22Rv1 (cell line): ENCODE measurements at regions not wholly inside any gene's neighbourhood (a gene's known extent, or its start where the extent isn't known, plus 50 kb on each side); places are given as distances from the start of the nearest gene placed in this dataset.

Experiments
- H3K27ac ChIP-seq: fragments of 450-650 bp; 2 replicates; pipeline ENCODE4 v1.5.1; 2017
- ZFX ChIP-seq: fragments of 450-650 bp; IDR thresholded peaks from 2 replicates; pipeline ENCODE4 v1.6.1; 2017; ENCODE audit warnings: antibody characterized with exemption, borderline replicate concordance
- TF ChIP-seq, protein P1 (sequence below): fragments of 450-650 bp; IDR thresholded peaks from 2 replicates; pipeline ENCODE4 v1.5.1; 2017; ENCODE audit warnings: mild to moderate bottlenecking

DNA sequence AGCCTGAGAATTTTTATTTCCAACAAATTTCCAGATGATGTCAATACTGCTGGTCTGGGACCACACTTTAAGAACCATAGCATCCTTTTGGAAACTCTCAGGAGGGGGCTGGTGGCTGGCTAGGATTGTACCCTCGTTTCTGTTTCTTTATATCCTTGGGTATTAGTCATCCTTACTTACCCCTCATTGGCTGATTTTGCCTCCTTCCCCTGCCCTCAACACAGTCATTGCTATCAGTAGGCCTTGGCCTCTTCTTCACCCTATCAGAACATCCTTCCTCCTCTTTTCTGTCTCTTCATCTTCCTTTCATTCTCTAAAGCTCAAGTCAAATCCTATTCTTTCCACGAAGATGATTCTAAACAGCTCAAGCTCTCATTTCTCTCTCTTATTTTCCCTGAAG lies 148.5 kb downstream of the ELOVL4 start:
- no peak for TF ChIP-seq ZFX
- TF ChIP-seq, protein P1, sequence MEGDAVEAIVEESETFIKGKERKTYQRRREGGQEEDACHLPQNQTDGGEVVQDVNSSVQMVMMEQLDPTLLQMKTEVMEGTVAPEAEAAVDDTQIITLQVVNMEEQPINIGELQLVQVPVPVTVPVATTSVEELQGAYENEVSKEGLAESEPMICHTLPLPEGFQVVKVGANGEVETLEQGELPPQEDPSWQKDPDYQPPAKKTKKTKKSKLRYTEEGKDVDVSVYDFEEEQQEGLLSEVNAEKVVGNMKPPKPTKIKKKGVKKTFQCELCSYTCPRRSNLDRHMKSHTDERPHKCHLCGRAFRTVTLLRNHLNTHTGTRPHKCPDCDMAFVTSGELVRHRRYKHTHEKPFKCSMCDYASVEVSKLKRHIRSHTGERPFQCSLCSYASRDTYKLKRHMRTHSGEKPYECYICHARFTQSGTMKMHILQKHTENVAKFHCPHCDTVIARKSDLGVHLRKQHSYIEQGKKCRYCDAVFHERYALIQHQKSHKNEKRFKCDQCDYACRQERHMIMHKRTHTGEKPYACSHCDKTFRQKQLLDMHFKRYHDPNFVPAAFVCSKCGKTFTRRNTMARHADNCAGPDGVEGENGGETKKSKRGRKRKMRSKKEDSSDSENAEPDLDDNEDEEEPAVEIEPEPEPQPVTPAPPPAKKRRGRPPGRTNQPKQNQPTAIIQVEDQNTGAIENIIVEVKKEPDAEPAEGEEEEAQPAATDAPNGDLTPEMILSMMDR, result no peak
- no peak overlapping the region for H3K27ac ChIP-seq

DNA sequence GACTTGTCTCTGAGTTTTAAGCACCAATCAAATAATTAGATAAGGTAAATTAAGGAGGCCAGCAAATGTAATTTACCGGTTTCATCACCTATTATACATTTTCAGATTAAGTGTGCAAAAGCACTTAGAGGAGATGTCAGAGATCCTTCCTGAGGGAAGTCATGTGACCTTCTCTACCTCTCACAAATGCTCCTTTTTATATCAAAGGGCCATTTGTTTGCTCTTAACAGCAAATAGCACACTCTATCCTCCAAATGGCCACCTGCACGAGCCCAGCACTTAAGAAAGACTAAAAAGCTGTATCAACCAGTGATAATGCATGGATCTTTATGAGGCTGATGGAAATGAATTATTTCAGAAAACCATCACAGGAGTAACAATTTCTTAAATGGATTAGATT lies 149.4 kb downstream of the ELOVL4 start:
- no peak for TF ChIP-seq ZFX
- TF ChIP-seq, protein P1, result no peak
- no peak overlapping the region for H3K27ac ChIP-seq

DNA sequence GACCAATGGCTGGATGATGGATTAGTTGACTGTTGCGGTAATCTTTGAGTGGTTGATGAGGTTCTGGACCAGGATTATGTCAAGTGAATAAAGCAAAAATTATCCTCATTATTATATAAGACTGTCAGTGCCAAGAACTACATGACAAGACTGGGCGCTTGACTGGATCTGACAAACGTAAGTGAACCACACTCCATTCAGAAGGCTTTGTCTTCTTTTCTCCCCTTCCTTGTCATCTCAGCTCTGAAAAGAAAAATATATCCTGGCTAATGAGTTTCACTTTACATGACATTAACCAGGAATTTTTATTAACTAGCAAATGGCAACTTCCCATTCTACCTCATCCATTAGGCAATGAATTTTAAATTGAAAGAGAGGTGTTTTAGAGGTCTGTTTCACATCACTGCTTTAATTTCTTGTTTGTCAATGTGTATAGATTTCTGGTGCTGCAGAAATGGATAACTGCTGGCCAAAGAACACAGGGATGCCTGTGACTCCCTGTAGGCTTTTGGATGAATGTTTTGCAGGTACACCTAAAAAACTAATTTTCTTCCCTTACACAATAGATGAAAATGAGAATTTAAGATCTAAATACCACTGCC lies 150.1 kb downstream of the ELOVL4 start:
- H3K27ac ChIP-seq, result no peak overlapping the region
- TF ChIP-seq, protein P1, result no peak
- TF ChIP-seq ZFX, result no peak

DNA sequence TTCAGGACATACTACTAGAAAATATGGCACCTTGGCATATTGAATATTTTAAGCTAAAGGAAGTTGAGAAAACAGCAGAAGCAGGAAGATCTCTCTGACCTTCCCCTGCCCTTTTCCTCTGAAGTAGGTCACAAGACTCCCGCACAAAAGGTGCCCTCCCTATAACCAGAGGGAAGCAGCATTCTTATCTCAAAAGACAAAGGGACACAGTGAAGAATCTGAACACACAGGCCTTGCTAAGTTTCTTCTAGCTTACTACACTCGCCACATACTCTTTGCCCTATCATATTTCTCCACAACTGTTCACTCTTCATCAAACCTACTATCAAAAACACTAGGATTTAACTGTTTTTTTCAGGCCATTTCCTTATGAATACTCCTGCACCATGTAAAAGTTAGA lies 151.2 kb downstream of the ELOVL4 start:
- TF ChIP-seq ZFX, result no peak
- TF ChIP-seq, protein P1, result no peak
- no peak overlapping the region for H3K27ac ChIP-seq

DNA sequence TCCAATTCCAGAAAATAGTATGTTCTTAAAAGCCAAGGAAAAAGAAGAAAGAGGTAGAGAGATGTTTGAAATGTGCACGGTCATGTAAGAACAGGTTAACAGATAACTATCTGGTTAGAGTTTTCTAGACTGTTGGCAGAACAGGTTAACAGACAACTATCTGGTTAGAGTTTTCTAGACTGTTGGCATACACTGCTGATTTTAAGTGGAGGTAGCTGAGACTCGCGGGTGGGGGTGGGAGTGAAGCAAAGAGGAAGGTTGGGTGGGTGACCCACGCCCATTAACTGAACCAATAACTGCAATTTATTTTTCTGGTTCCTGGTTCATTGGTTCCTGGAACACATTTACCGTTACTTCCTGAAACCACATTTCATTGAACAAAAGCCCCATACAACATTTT lies 157.5 kb downstream of the ELOVL4 start:
- TF ChIP-seq ZFX, result no peak
- TF ChIP-seq, protein P1, result no peak
- no peak overlapping the region for H3K27ac ChIP-seq

DNA sequence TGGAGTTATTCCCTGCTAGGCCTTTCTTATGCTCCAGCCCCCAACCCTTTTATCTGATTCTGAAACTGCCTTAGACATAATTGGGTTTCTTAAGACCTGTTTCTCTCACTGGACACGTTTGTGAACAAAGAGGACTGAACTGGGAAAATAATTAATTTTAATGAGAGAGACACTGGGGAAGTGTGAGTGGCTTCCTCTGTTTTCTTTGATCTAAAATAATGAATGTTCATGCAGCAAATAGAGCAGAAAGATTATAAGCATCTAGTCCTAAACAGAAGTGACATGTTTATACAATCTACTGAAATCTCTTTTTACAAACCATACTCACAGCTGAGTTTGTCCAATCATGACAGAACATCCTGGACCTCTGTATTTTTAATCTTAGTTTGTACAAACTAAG lies 157.6 kb downstream of the SH3BGRL2 start:
- H3K27ac ChIP-seq, result no peak overlapping the region
- TF ChIP-seq, protein P1, result no peak

DNA sequence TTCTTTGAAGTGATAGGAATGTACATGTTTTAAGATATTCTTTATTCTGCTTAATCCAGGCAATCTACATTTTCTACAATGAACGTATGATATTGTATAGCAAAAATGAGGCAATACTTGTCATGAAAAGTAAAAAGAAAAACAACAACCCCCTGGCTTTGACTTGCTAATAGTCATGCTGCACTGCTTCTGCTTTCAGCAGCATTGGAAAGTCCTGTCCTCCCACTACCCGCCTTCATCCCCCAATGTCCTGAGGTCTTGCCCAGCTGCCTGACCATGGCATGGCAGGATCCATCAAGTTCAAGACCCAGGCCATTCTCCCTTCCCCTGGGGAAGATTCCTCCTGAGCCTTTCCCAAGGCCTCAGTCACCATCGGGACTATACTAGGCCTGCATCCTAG lies 156.5 kb downstream of the SH3BGRL2 start:
- TF ChIP-seq, protein P1, result no peak
- H3K27ac ChIP-seq, result no peak overlapping the region
